KMS-11 (cell line): ENCODE measurements at regions not wholly inside any gene's neighbourhood (a gene's known extent, or its start where the extent isn't known, plus 50 kb on each side); places are given as distances from the start of the nearest gene placed in this dataset.

ENCODE experiments used
- H2AFZ ChIP-seq: fragments of 200-600 bp; sonication (generic); 2 replicates; pipeline ENCODE4 v1.6.1; 2016; ENCODE audit warnings: antibody characterized with exemption, mixed run types, low read depth
- H3K27ac ChIP-seq: fragments of 200-600 bp; sonication (generic); 2 replicates; pipeline ENCODE4 v1.6.1; 2016; ENCODE audit warnings: mild to moderate bottlenecking, mixed run types
- H3K27me3 ChIP-seq: fragments of 200-600 bp; sonication (generic); 2 replicates; pipeline ENCODE4 v1.6.1; 2017; ENCODE audit warnings: mild to moderate bottlenecking, low read depth, mixed run types, moderate library complexity; ENCODE audit not compliant: insufficient read depth
- H3K36me3 ChIP-seq: fragments of 200-600 bp; sonication (generic); 2 replicates; pipeline ENCODE4 v1.6.1; 2017; ENCODE audit warnings: mild to moderate bottlenecking, mixed run types; ENCODE audit not compliant: insufficient read depth
- H3K4me1 ChIP-seq: fragments of 200-600 bp; sonication (generic); 2 replicates; pipeline ENCODE4 v1.6.1; 2016; ENCODE audit warnings: mild to moderate bottlenecking, low read depth, mixed run types; ENCODE audit not compliant: poor library complexity, severe bottlenecking
- H3K4me2 ChIP-seq: fragments of 200-600 bp; sonication (generic); 2 replicates; pipeline ENCODE4 v1.7.0; 2016; ENCODE audit warnings: mild to moderate bottlenecking, mixed run types
- H3K4me3 ChIP-seq: fragments of 200-600 bp; sonication (generic); IDR thresholded peaks from 2 replicates; pipeline ENCODE4 v1.6.1; 2017; ENCODE audit warnings: low read depth, low read length, mixed read lengths; ENCODE audit not compliant: insufficient read depth
- H3K79me2 ChIP-seq: fragments of 200-600 bp; sonication (generic); 2 replicates; pipeline ENCODE4 v1.6.1; 2016; ENCODE audit warnings: low read depth, mixed run types; ENCODE audit not compliant: insufficient read depth
- H3K9ac ChIP-seq: fragments of 200-600 bp; sonication (generic); 2 replicates; pipeline ENCODE4 v1.6.1; 2016; ENCODE audit warnings: mild to moderate bottlenecking, mixed run types
- H4K20me1 ChIP-seq: fragments of 200-600 bp; sonication (generic); 2 replicates; pipeline ENCODE4 v1.6.1; 2016; ENCODE audit warnings: mild to moderate bottlenecking, mixed run types; ENCODE audit not compliant: insufficient read depth
- TF ChIP-seq, protein P1 (sequence below): fragments of 200-600 bp; sonication (generic); conservative IDR thresholded peaks from 2 replicates; pipeline ENCODE4 v1.6.1; 2017; ENCODE audit warnings: low read depth, mild to moderate bottlenecking, antibody characterized with exemption, low read length, moderate library complexity, mixed read lengths

DNA sequence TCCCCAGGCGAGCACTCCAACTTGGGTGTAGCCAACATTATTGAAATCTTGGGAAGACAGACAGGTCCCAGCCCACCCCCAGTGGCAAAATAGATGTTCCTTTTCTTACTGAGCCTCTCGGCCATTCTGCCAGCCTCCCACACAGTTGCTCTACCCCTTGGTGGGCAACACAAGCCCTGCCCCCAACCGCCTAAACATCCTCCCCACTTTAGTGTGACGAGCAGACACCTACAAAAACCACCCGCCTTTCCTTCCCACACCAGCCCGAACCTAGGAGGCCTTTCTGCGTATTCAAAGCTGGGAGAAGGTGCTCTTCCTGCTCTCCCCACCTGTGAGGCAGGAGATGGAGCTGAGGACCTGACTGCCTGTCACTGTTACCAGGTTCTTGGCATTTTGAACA is 58.6 kb upstream of the CAB39 start:
- Histone ChIP-seq H3K4me3 (no peak overlapping the region), H3K4me2 (no peak overlapping the region), H3K79me2 (no peaks in the 10 kb centered on the region), H3K27me3 (no peaks in the 10 kb centered on the region), H3K9ac (no peak overlapping the region), H4K20me1 (no peaks in the 10 kb centered on the region), H3K4me1 (peaks cover 2% of the 10 kb centered on the region), H3K27ac (no peak overlapping the region), H2AFZ (no peak overlapping the region), H3K36me3 (no peaks in the 10 kb centered on the region)
- TF ChIP-seq, protein P1, sequence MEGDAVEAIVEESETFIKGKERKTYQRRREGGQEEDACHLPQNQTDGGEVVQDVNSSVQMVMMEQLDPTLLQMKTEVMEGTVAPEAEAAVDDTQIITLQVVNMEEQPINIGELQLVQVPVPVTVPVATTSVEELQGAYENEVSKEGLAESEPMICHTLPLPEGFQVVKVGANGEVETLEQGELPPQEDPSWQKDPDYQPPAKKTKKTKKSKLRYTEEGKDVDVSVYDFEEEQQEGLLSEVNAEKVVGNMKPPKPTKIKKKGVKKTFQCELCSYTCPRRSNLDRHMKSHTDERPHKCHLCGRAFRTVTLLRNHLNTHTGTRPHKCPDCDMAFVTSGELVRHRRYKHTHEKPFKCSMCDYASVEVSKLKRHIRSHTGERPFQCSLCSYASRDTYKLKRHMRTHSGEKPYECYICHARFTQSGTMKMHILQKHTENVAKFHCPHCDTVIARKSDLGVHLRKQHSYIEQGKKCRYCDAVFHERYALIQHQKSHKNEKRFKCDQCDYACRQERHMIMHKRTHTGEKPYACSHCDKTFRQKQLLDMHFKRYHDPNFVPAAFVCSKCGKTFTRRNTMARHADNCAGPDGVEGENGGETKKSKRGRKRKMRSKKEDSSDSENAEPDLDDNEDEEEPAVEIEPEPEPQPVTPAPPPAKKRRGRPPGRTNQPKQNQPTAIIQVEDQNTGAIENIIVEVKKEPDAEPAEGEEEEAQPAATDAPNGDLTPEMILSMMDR, result no peak

DNA sequence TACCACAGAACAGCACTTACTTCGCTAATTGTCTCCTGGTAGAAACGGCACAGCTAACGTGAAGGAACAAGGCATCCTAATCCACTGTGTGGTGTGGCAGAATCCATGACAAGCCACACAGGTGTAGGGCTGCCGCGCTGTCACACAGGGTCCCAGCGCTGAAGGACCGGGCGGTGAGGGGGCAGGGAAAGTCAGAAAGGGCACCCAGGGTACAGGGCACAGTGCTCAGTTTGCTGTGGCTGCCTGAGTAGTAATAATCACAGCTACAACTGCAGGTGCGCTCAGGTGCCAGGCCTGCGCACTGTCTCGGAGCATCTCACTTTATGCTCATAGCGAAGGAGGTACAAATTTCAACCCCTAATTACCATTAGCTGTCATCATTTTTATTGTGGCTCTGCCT is 55.2 kb upstream of the CAB39 start:
- Histone ChIP-seq H2AFZ (no peak overlapping the region), H3K9ac (no peak overlapping the region), H3K79me2 (no peaks in the 10 kb centered on the region), H3K4me2 (no peak overlapping the region), H3K4me1 (peaks cover 29% of the 10 kb centered on the region), H3K27ac (no peak overlapping the region), H3K4me3 (no peak overlapping the region), H3K36me3 (no peaks in the 10 kb centered on the region), H4K20me1 (no peaks in the 10 kb centered on the region), H3K27me3 (no peaks in the 10 kb centered on the region)
- TF ChIP-seq, protein P1, result no peak

DNA sequence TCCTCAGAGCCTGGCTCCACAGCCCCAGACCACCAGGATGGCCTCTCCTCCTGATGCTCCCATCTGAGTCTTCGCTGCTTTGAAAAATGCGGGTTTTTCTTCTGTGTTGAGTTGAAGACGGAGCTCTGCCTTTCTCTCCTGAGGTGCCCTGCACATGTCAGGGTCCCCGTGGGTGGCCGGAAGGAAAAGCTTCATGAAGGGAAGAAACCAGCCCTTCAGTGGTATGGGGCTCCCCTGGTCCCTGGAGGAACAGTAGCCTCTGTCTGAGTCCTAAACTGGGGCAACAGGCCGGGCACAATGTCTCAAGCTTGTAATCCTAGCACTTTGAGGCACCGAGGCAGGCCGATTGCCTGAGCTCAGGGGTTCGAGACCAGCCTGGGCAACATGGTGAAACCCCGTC is 54.7 kb upstream of the CAB39 start:
- no peak overlapping the region for H2AFZ ChIP-seq
- peaks cover 34% of the 10 kb centered on the region for H3K4me1 ChIP-seq
- H4K20me1 ChIP-seq, result no peaks in the 10 kb centered on the region
- H3K4me2 ChIP-seq, result no peak overlapping the region
- H3K4me3 ChIP-seq, result no peak overlapping the region
- H3K9ac ChIP-seq, result no peak overlapping the region
- no peak overlapping the region for H3K27ac ChIP-seq
- no peaks in the 10 kb centered on the region for H3K79me2 ChIP-seq
- H3K27me3 ChIP-seq, result no peaks in the 10 kb centered on the region
- H3K36me3 ChIP-seq, result no peaks in the 10 kb centered on the region
- TF ChIP-seq, protein P1, result no peak

DNA sequence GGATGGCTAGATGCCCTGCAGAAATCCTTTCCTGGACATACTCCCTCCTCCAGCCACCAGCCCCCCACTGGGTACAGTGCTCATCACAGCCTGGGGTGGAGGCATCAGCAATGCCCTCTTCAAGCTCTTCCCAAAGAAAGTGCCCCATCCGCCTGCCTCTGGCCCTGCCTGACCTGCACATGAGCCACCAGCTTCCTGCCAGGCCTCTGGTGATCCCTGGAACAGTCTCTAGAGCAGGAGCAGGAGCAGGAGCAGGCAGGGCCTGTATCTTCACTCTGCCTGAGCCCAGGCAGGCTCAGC is 54.1 kb upstream of the CAB39 start:
- TF ChIP-seq, protein P1, result no peak
- H3K9ac ChIP-seq, result no peak overlapping the region

More for the DNA sequence above, 54.1 kb upstream of the CAB39 start:
- Histone ChIP-seq H2AFZ (no peak overlapping the region), H3K4me2 (no peak overlapping the region), H3K79me2 (no peaks in the 10 kb centered on the region), H3K27me3 (no peaks in the 10 kb centered on the region), H3K4me1 (peaks cover 39% of the 10 kb centered on the region), H3K36me3 (no peaks in the 10 kb centered on the region), H4K20me1 (no peaks in the 10 kb centered on the region), H3K4me3 (no peak overlapping the region), H3K27ac (no peak overlapping the region)
